Omental fat pad (tissue), 3 donors: ENCODE measurements at regions not wholly inside any gene's neighbourhood (a gene's known extent, or its start where the extent isn't known, plus 50 kb on each side); places are given as distances from the start of the nearest gene placed in this dataset.

Experiments used
- ATAC-seq: fragments of 150-250 bp; one replicate; pipeline ENCODE4 v1.9.1; 2016; ENCODE audit warnings: mild to moderate bottlenecking, moderate library complexity; ENCODE audit not compliant: low FRiP score
- DNase-seq: peaks from one replicate; pipeline ENCODE4 v3.0.0-alpha.2; 2019; ENCODE audit warnings: low spot score
- CTCF ChIP-seq, 3 donors: fragments of 450-650 bp; IDR thresholded peaks; one replicate each; pipeline ENCODE4 v1.5.1; 2016 to 2017; ENCODE audit warnings: antibody characterized with exemption in 3 of 3, mild to moderate bottlenecking in 3 of 3, moderate library complexity in 2 of 3

GRCh38 chr17:62895320-62896301, 70.4 kb upstream of the TANC2 start:
- TF ChIP-seq CTCF (IDR thresholded peaks at IDR 0.05), result no peak
- no peak for ATAC-seq
- DNase-seq, result no peak

GRCh38 chr17:62892870-62893338, 73.1 kb upstream of the TANC2 start:
- TF ChIP-seq CTCF (IDR thresholded peaks at IDR 0.05), result no peak
- DNase-seq (no peak), ATAC-seq (peak; percentile 87)

GRCh38 chr17:62892061-62892675, 73.9 kb upstream of the TANC2 start:
- TF ChIP-seq CTCF (IDR thresholded peaks at IDR 0.05), result no peak
- ATAC-seq (no peak), DNase-seq (no peak)

GRCh38 chr17:62891659-62892058, 74.4 kb upstream of the TANC2 start:
- ATAC-seq (no peak), DNase-seq (no peak)
- no peak for TF ChIP-seq CTCF (IDR thresholded peaks at IDR 0.05)

- no peak for ATAC-seq
- DNase-seq, result no peak
- TF ChIP-seq CTCF (IDR thresholded peaks at IDR 0.05), result no peak
Observed at GRCh38 chr17:62888765-62889164, 77.3 kb upstream of the TANC2 start.

GRCh38 chr17:62888148-62888547, 77.9 kb upstream of the TANC2 start:
- TF ChIP-seq CTCF (IDR thresholded peaks at IDR 0.05), result no peak
- no peak for ATAC-seq
- DNase-seq, result no peak
